HG02981 (cell line): ENCODE measurements at regions not wholly inside any gene's neighbourhood (a gene's known extent, or its start where the extent isn't known, plus 50 kb on each side); places are given as distances from the start of the nearest gene placed in this dataset.

Experiments used
- ATAC-seq: cut with Tn5 transposase; IDR thresholded peaks from one replicate; pipeline ENCODE4 v1.9.1; 2021; ENCODE audit warnings: mild to moderate bottlenecking, moderate library complexity; ENCODE audit not compliant: unreplicated experiment

GRCh38 chr7:15938115-15938514 lies 251.6 kb upstream of the MEOX2 start:
- no peak for ATAC-seq

GRCh38 chr7:15937571-15937970 lies 251.1 kb upstream of the MEOX2 start:
- ATAC-seq: no peak

DNA sequence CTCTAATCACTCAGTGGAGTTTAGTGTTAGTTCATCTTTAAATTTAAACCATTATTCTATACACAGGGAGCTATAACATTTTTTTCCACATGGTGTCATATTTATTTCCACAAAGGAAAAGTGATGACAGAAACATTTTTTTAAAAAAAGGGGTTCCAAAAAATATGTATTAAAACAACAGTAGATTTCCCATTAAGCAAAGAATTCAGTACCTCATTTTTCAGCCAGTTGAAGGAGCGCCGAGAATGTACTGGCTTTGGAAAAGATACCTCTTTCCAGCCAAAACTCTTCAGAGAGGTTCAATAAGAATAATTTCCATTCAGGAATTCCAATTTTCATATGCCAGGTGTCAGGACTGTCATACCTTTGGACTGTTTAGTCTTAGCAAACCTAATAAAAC lies 250.5 kb upstream of the MEOX2 start:
- ATAC-seq: no peak

GRCh38 chr7:15932318-15932717 lies 245.8 kb upstream of the MEOX2 start:
- no peak for ATAC-seq

- ATAC-seq: no peak
Observed at GRCh38 chr7:15929411-15929810, 242.9 kb upstream of the MEOX2 start.

- no peak for ATAC-seq
Observed at GRCh38 chr7:15925608-15926007, 239.1 kb upstream of the MEOX2 start.

DNA sequence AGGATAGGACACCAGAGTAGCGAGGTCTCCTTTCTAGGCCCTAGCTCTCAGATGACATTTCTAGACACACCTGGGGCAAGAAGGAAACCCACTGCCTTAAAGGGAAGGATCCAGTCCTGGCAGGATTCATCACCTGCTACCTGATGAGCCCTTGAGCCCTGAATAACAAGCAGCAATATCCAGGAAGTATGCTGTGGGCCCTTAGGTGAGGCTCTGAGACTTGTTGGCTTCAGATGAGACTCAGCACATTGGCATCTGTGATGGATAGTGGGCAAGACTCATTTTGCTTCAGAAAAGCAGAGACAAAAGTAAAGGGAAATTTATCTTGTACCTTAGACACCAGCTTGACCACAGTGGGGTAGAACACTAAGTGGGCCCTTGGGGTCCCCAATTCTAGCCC lies 238.4 kb upstream of the MEOX2 start:
- no peak for ATAC-seq

DNA sequence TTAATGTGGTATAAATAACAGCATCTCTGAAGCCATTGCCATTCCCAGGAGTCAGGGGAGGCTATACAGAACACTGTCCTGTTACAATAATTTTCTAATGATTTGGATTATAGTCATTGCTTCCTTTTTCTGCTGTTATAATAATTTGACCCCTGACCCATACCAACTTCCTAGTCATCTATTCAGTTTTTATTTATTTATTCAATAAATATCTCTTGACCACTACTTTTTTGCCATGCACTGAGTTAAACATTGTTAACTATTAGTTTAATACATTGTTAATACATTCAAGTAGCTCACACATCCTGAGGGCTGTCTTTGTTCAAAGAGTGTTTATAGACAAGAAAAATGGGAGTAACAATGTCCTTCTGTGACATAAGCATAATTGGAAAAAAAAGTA lies 235.5 kb upstream of the MEOX2 start:
- ATAC-seq: no peak

DNA sequence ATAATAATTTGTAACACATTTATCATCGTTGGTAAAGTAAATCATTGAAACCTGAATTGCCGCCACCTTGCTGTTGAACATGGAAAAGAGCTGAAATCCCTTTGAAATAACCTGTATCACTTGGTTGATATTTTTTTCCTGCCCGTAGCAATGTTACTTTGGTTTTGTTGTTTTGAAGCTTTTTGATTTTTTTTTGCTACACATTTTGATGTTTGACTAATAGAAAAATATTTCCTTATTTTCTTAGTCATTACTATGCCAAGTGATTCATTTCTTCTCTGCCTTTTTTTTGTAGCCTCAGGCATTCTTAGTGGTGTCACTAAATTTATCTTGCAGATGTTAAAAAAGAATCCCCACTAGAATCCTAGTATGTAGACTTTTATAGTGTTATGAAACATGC lies 235.1 kb upstream of the MEOX2 start:
- no peak for ATAC-seq

- no peak for ATAC-seq
Observed at GRCh38 chr7:15920953-15921352, 234.5 kb upstream of the MEOX2 start.

DNA sequence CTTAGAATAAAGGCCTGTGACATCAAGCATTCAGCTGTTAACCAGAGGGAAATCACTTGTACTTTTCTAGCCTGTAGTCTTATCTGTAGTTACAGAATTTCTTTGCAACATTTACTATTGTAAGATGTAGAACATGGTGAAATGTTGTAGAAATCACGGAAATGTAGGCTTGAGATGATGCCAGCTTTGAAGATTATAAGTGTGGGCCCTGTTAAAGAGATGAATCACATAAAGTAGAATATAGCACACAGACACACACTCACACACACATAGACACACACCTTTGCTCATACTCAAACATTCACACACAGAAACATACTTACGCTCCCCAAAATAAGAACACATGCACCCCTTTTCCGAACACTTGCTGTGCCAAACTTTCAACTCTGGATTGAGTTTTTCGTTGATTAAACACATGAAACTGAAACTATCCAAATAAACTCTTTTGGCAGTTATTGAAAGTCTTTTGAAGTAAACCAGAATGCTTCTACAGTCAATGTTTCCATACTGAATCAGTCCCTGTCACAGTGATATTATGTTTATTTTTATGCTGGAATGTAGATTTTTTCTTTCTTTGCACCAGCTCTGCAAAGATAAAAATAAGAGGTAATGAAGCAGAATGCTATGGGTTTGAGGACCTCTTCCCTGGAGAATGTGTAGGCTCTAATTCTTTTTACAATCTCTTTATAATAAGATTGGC lies 230.3 kb upstream of the MEOX2 start:
- ATAC-seq: no peak

DNA sequence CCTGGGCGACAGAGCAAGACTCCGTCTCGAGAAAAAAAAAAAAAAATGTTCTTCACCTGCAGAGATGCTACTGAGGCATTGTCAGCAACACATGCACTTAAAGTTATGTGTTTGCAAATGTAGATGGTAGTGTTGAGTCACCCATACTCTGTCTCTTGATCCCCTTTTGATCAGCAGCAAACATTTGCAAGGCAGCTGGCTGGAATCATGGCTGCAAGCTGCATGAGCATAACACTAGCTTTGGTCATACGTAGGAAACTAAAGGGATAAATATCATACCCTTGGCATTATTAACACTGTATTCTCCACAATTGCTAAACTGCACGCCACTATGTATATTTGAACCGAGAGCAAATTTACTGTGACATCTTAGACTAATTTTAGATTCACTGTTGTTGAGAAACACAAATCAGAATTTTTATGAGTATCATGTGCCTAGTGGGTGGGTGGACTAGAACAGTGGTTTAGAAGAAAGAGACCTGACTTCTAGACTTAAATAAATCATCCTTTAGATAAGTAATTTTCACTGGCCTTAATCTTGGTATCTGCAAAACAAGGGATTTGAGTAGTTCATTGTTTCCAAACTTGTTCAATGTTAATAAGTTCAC lies 229.3 kb upstream of the MEOX2 start:
- no peak for ATAC-seq

DNA sequence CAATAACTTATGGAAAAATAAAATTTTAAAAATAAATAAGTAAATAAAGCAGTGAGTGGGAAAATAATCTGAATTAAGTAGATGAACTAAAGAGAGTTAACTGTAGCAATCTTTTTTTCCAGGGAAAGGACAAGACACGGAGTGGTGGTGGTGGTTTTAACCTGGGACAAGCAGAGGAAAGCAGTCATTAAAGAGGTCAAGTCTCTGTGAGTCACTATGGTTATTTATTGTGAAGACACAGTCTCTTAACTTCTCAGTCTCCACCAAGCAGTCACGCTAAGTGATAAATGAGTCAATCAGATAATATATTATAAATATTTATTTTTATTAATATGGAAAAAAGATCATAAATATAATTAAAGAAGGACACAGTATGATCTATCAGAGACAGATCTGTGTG lies 228.1 kb upstream of the MEOX2 start:
- ATAC-seq: no peak

- no peak for ATAC-seq
Observed at GRCh38 chr7:15906436-15906835, 220.0 kb upstream of the MEOX2 start.

GRCh38 chr7:15905251-15906040 lies 219.0 kb upstream of the MEOX2 start:
- ATAC-seq: no peak

GRCh38 chr7:15891151-15891881 lies 204.8 kb upstream of the MEOX2 start:
- no peak for ATAC-seq

DNA sequence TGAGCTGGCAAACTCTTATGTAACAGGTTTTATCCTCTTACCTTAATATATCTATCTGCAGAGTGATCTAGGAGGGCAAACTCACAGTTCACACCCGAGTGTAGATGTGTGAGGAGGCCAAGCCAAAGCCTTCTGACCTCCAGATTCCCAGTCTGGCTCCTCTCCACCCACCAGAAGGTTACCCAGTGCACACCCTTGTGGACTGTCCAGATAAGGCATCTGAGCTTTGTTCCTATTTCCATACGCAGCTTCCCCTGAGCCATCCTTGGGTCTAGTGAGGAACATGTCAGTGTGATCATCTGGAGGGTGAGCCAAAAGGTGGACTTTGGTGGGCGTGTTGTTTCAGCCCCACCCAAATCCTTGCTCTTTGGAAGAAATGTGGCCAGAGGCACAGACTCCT lies 203.0 kb upstream of the MEOX2 start:
- ATAC-seq: no peak

- ATAC-seq: no peak
Observed at GRCh38 chr7:15888090-15888489, 201.6 kb upstream of the MEOX2 start.

- ATAC-seq: no peak
Observed at GRCh38 chr7:15886626-15887025, 200.1 kb upstream of the MEOX2 start.

- ATAC-seq: no peak
Observed at GRCh38 chr7:15885678-15886077, 199.2 kb upstream of the MEOX2 start.

- ATAC-seq: no peak
Observed at GRCh38 chr7:15874774-15875173, 188.3 kb upstream of the MEOX2 start.
